Mucosa of gallbladder (tissue), 1 donor: ENCODE measurements at regions not wholly inside any gene's neighbourhood (a gene's known extent, or its start where the extent isn't known, plus 50 kb on each side); places are given as distances from the start of the nearest gene placed in this dataset.

ENCODE experiments used
- DNase-seq: peaks from one replicate; pipeline ENCODE4 v3.0.0-alpha.2; 2020; ENCODE audit warnings: low spot score
- donor health status: DM: no; HTN: no; CAD: no.

DNA sequence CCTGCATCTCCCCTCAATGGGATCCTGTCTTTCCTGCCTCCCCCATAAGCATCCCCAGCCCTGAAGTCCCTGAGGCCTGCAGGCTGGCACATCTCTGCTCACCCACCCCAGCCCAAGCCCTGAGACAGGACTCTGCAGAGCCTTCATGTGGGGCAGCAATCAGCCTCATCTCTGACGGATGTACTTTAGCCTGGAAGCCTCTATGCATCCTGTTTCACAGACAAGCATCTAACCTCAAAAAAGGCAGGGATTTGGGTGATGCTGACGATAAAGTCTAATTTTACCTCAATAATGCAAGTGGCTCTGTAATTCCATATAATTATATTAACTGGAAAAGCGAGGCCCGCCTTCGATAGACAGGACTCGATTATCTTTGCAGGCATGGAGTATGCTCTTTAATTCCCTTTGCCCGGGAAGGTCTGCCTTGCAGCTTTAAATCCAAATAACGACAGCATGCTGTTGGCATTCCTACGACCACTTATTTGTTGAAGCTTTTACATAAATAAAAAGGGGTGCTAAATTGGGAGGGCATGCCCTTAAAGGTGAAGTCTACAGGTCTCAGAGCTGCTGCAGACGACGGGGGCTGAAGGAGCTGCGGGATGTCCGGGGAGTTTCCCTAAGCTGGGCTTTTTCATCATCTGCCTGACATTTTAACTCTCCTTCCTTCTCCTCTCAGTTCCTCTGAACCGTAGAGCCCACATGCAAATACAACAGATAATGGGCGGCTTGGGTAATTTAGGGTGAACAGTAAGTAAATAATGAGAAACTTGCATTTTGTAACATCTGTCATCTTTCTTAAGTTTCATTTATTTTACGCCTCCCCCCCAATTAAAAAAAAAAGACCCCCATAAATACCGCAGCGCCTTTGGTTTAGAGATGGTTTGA is 211.5 kb downstream of the URI1 start:
- DNase-seq, result no peak

DNA sequence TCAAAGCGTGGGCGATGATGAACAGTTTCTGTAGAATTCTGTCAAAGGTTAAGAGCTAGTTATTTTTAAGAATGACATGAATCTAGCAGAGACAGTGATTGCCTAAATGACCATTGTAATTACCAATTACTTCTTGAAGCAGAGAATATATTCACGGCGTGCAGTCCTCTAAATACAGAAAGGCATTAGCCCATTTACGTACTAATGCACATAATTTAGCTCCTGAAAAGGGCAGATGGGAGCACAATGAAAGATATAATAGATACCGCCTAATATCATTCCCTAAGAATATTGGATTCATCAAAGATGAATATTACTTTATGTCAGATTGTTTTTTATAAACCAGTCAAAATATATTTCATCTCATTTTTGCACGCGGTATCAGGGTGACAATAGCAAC is 212.4 kb downstream of the URI1 start:
- DNase-seq, result no peak

DNA sequence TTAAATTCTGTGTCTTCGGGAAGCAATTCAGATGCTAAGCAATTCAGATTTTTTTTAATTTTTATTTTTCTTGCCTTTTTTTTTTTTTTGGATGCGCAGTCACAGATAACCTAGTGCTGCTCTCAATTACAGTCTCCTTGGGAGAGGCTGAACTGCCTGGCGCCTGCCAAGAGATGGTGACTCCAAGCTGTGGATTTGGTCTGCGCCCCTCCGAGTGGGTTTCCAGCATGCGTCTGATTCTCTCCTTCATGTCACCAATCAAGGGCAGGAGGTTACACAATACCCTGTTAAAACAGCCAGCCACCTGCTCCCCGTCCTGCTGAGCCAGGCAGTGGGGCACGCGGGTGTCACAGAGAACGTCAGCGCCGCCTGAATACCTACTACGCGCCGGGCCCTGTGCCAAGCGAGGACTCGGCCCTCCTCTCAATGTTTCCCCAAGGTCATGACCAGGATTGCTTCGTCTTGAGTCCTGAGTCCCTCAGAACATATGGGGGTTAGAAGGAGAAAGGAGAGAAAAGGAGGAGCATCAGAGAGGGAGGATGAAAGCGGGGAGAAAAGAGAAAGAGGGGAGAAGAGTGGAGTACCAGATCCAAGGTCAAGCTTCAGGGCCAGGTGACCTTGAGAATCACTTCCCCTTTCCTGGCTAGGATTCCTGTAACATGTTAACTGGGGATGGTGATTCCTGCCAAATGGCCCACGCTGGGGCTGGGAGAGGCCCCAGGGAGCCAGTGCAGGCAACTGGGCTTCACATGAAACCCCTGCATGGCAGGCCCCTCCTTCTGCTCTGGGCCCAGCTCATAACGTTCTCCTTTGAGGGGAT is 213.6 kb downstream of the URI1 start:
- DNase-seq, result no peak

DNA sequence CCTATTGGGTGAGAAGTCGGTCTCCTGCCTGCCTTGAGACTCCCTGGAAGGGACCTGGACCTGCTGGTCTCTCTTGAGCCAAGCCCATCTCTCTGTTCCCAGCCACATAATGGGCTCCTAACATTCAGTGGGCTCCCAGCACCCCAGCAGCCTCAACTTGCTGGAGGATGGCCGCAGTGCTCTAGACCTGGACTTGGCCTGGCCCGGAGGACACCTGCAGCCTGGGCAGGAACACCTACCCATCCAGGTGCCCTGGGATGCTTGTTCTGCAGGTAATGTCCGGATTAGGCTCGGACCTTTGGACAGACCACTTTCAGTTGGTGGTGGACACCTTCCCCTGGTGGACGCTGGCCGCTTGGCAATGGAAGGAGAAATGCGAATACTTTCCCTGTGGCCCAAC is 214.6 kb downstream of the URI1 start:
- no peak for DNase-seq

DNA sequence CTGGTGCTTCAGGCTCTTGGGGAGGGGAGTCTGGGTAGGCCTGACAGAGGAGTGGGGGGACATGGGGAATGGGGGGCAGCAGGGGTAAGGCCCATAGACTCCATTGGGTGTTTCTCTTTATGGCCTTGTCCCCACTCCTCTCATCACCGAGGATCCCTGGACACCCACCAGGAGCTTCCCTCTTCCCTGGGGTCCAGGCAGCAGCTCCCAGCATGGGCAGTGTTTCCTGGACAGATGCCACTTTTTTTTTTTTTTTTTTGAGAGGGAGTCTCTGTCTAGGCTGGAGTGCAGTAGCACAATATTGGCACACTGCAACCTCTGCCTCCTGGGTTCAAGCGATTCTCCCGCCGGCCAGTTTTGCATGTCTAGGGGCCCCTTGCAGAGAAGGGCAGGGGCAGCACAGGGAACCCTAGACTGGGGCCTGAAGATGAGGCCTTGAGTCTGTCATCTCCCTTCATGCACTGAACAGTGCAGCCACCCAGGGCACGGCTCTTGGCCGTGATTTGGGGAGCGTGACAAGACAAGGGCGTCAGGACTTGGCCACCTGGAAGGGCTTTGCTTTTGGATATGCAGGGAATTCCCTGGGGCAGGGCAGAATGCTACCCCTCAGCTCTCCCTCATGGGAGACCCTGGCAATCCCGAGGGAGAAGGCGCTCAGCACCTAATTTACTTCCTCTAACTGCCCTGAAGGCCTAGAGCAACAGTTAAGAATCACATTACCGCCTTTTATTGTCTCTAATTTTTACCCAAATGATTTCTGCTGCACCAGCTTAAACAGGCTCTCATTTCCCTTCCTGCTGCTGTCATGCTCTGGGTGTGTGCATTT is 213.9 kb upstream of the ZNF536 start:
- no peak for DNase-seq

DNA sequence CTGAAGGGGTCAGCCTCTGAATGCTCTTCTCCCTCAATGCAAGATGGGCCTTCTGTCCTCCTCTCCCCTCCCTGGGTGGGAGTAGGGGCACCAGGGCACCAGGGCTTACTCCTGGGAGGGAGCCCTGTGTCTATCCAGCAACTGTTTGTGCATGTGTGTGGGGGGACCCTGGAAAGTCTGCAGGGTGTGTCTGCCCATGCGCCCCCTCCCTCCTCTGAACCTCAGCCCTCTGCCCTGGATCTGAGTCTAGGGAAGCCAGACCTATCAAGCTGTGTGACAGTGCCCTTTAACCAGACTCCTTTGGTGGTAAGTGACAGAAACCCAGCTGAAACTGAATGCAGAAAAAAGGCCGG is 213.3 kb upstream of the ZNF536 start:
- no peak for DNase-seq

DNA sequence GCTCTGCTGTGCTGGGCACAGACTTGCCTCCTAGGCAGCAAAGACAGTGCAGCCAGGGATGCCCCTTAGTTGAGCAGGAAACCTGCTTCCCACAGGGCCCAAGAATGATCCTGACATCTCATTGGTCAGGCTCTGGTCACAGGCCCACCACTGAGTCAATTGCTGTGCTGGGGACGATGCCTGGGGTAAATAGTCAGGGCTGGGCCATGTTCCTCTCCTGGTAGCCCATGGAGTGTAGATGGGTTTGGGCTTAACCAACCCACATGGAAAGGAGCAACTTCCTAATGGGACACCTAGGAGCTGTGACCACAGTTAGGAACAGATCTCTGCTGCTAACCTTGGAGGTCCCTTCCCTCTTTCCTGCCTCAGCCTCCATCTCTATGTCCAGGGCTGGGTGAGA is 212.5 kb upstream of the ZNF536 start:
- no peak for DNase-seq

DNA sequence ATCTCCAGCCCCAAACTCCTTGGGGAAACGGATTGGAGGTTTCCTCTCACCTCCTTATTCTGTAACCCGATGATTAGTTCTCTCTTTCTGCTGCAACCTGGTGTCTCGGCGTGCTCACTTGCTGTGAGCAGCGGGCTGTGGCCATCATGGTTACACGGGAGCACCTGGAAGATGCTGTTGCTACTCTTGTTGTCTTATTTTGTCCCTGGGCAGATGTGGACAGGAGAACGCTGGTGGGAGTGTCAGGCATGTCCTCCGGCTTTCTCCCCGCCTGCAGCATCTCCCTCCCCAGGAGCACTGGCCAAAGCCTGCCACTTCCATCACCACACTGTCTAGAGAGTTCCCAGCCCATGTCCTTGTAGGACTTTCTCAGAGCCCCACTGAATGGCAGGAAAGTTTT is 211.8 kb upstream of the ZNF536 start:
- no peak for DNase-seq

DNA sequence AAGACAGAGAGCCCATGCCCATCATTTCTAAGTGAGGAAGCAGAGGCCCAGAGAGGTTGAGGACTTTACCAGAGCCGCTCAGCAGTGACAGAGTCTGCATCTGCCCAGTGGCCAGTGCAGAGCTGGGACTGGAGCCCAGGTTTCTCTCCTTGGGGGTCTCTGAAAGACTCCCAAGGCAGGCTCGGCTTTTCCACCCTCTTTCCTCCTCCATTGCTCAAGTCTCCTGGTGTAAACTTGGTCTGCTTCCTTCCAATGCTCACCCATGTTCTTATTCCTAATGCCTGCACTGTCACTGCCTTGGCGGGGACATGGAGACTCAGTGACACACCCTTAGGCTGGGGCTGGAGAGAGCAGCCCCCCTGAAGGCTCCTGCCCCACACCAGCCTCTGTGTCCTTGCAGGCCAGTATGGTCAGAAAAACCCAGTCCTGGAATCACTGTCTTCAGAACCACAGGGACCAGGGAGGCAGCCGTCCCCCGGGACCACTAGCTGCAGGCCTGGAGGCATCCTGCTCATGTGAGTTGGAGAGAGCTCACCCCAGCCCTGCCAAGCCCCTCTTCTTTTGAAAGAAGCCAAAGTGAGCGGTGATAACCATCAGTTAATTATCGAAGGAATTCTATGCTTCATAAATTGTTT is 211.0 kb upstream of the ZNF536 start:
- no peak for DNase-seq

DNA sequence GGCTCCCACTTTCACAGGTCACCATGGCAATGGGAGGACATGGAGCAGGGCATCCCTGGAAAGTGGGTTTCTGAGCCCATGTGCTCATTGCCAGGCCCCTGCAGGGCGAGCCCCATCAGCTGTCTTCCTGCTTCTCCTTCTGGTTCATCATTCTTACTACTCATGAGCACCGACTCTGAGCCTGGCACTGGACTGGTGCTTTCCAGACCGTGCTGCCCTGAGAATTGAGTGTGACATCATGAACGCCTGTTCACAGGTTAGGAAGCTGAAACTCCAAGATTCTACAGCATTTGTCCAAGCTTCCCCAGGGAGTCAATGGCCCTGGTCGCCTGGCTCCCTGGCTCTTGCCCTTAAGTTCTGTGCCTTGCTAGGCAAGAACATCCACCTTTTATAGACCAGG is 210.4 kb upstream of the ZNF536 start:
- no peak for DNase-seq

DNA sequence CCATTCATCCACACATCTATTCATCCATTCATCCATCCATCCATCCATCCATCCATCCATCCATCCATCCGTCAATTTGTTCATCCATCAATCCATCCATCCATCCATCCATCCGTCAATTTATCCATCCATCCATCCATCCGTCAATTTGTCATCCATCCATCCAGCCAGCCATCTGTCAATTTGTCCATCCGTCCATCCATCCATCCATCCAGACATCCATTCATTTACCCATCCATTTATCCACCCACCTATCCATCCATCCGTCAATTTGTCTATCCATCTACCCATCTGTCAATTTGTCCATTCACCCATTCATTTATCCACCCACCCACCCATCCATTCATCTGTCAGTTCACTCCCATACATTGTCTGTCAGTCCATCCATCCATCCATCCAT is 209.5 kb upstream of the ZNF536 start:
- no peak for DNase-seq

DNA sequence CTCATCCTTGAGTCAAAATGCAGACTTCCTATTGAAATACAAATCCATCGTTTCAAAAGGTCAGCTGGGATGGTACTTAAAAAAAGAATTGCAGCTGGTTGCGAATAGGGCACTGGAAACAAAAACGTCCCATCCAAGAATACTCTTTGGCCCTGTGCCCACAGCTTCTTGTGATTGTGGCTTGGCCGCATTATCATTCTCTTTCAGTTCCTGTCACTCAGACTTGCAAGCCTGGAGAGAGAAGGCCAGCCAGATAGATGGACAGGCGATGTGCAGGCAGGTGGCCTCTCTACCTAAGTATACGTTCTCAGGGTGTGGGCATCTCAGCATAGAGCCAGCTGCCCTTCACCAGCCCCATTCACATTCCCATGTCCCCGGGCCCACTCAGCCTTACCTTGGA is 208.5 kb upstream of the ZNF536 start:
- DNase-seq, result no peak

DNA sequence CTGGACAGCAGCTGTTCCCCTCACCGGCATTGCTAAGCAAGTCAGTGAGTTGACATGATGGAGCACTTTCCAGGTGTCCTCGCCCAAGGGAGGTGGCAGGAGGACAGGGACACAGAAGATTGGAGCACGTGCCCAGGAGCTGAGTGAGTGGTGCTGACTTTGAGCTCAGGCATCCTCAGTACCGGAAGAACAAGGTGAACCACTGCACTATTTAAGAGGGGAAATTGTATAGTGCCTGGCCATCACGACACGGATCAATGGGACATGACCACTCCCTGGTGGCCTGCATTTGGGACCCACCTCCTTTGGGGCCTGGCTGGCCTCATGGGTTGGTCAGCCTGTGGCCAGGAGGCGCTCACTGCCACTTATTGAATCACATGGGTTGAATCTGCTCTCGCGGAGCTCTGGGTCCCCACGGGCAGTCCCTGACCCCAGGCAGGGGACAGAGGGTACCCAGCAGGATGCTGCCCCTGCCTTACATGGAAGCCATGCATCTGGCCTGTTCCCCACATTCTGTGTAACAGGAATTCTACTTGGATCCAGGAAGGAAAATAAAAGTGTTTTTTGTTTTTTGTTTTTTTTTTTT is 206.9 kb upstream of the ZNF536 start:
- no peak for DNase-seq

DNA sequence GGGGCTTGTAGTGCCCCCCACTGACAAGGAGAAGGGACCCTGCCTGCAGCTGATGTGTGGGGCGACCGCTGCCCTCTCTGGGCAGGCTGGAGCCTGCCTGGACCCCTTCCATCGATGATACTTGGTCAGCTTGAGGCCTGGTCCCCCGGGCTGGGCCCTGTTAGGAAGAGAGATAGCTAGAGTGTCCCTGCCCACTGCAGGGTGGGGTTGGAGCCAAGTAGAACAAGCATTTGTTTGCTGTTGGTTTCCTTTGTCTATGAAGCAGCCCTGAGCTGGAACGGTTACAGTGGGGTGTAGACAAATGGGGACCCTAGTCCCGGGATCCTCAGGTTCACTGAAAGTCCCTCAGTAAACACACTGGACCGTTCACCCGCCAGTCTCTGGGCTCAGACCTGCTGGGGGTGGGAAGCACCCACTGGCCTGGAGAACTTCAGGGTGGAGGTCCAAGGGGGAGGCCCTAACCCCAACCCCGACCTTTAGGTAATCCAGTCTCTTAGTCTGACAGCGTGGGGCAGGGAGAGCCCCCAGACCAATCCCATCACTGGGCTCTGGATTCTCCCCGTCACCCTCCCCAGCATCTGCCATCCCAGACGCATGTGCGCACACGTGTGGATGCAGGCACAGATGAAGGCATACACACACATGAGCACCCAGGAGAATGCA is 204.8 kb upstream of the ZNF536 start:
- DNase-seq, result no peak

DNA sequence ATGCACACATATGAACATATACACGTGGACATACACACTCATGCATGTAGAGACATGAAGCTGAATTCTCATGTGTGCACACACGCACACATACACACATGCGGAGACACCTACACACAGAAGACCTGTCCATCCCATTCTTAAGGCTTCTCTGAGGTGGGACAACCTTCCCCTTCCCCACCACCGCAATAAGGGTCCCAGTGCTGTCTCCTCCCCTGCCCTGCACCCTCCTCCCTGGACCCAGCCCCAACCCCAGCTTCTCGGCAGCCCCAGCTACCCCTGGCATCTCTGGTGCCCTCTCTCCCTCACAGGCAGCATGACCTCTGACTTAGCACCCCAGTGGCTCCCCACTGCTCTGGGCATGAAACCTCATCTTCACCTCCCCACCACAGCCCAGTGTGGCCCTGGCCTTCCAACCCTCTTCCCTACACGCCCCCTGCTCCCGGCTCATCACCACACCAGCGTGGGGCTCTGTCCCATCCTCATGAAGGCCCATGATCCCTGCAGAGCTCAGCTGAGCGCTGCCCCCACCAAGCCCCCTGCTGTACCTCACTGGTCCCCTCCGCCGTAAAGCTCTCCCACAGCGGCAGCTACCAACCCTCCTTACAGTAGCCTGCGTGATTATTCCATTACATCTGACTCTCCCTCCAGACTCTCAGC is 204.1 kb upstream of the ZNF536 start:
- no peak for DNase-seq

DNA sequence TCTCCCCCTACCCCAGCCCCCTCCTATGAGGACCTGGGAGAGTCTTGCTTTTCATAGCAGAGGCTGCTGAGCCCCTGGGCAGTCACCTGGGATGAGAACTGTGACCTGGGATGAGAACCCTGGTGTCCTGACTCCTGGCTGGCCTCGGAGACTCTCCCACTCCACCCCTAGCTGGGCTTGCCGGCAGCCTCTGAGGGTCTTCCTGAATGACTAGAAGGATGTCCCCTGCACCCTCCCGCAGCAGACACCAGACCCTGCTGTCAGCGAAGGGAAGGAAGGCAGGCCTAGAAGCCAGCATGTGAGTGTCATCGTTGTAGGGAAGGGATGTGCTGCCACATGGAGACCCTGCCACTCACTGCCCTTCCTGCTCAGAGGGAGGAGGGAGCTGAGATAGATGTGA is 203.4 kb upstream of the ZNF536 start:
- DNase-seq, result no peak

DNA sequence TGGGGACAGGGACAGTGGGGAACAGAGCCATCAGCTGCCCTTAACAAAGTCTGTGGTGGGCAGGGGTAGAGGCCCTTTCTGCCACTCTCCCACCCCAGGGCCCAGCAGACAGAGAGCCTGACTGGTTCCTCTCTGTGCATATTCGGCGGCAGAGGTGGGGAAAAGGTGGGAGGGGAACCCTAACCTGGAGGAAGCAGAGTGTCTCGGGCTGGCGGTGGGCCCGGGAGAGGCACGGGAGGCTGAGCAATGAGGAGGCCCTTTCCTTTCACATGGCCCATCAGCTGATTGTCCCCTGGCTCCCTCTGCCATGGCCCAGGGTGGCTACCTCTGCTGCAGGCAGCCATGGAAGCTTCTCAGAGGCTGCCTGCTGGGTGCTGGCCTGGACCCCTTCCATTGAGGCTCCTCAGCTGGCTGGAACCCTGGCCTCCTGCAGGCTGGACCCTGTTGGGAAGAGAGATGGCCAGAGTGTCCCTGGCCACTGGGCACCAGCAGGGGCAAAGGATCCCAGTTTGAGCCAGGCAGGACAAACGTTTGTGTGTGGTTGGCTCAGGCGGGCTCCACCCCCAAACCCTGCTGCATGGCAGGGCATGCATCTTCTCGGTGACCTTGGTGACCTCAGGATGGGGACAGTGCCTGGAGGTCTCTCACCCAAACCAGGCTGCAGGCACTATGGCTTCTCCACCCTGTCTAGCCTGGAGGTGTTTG is 202.8 kb upstream of the ZNF536 start:
- no peak for DNase-seq

DNA sequence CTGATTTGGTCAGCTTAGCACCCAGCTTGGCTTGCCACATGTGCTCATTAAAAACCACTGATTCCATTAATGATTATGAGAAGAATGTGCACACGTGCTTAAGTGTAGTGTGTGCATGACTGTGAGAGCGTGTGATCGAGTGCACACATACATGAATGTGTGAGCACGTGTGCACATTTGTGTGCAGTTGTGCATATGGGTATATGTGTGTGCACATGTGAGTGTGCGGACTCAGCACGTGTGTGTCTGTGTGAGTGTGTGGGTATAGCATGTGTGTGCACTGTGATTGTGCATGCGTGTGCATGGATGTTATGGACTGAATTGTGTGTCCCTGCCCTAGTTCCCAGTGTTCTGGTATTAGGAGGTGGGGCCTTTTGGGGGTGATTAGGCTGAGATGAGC is 202.1 kb upstream of the ZNF536 start:
- DNase-seq, result no peak

DNA sequence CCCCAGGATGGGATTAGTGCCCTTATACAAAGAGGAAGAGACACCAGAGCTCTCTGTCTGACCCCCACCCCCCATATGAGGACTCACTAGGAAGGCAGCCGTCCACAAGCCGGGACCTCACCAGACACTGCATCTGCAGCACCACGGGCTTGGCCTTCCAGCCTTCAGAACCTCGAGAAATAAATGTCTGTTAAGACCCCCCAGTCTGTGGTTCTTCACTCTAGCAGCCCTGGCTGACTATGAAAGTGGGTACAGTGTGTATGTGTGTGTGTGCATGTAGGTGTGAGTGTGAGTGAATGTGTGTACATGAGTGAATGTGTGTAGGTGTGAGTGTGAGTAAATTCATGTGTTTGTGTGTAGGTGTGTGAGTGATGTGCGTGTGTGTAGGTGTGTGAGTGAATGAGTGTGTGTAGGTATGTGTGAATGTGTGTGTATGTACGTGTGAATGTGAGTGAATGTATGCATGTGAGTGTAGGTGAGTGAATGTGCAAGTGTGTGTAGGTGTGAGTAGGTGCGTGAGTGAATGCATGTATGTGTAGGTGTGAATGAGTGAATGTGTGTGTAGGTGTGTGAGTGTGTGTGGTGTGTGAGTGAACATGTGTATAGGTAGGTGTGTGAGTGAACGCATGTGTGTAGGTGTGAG is 201.6 kb upstream of the ZNF536 start:
- DNase-seq, result no peak
